ENCODE measurements at regions not wholly inside any gene's neighbourhood (a gene's known extent, or its start where the extent isn't known, plus 50 kb on each side); places are given as distances from the start of the nearest gene placed in this dataset.

DNA sequence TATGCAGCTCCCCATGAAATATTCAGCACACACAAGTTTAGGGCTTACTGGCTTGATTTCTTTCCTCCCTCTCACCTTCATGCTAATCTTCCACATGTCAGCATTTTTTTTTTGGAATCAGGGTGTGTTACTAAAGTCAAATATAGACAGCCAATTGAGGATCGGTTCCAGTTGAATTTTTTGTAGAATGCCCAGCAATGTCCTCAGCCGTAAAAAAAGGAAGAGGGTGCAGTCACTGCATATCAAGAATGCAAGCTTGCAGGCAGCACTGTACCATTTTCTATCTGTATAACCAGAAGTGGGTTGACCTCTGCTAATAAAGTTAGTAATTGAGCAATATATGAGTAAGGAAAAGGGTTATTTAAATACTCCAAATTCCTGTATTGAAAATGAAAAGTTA lies 51.4 kb upstream of the CHMP2B start:
- no peak for DNase-seq (ENCODE audit: low read depth in 2 of 2)

DNA sequence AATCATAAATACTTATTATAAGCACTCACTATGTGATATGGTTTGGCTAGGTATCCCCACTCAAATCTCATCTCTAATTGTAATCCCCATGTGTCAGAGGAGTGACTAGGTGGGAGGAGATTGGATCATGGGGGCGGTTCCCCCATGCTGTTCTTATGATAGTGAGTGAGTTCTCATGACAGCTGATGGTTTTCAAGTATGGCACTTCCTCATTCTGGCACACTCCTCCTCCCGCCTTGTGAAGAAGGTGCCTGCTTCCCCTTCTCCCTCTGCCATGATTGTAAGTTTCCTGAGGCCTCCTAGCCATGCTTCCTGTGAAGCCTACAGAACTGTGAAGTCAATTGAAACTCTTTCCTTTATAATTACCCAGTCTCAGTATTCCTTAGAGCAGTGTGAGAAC lies 53.3 kb upstream of the CHMP2B start:
- DNase-seq (ENCODE audit: low read depth in 2 of 2): no peak

DNA sequence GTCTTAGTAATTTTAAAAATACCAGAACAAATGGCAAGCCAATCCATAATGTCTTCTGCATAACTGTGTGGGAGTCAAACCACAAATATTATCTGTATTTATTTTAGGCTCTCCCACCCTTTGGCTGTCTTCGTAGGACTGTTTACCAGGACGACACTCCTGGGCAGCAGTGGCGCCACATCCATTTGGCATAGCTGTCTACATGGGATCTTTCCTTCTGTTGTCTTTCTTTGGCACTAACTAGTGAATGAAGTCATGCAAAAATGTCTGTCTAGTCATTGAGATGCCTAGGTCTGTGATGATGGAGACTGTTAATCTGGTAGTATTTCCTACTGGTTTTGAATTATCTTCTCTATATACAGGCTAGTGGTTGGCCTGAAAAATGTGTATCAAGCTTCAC lies 54.0 kb upstream of the CHMP2B start:
- no peak for DNase-seq (ENCODE audit: low read depth in 2 of 2)

DNA sequence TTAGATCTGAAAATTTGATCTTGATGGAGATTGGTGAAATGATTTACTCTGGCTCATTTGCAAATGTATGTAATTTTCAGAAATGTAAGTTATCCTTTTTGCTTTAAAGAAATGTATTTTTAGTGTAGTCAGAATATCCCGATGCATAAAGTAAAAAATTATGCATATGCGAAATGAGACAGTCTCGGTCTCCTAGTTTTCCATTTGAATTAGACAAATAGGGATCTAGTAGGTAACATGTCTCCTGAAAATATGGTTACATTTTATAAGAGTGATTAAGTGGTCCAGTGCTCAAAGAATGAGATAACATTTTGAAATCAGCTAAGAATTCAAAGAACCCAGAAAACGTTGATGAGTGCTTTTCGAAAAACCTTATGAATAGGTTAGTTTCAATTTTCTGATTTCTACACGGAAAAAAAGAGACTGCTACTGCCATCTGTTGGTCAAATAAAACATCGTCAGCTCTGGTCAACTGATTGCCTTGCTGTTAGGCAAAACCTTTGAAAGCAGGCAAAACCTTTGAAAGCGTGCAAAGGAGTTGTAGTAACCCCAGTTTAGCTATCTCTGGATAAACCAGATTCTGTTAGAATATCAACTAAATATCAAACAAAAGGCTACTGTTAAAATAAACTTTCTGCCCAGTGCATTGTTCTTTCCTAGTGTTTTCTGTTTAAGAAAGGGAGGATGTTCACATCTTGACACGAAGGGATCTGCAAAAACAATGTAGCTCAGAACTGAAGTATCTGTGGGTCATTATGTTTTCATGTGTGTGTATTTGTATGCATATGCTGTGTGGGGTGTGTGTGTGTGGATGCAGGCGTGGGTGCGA lies 59.3 kb upstream of the CHMP2B start:
- DNase-seq (ENCODE audit: low read depth in 2 of 2): peak in 1 of 2 donors; percentile 19

DNA sequence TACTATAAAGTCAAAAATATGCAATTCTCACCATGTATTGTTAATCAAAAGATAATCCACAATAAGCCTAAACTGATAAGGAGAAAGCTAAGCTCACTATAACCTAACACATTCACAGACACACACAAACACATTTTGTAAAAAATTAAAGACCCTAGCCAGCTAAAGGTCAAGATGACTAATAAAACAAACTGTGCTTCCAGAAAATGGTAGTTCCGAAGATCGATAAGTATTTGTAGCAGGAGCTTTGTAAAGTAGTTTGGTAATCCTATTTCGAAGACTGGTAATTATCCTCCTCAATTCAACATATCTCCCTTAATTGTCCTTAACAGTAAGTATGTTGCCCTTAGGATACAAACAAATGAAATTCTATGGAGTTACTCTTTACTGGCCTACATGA lies 62.9 kb upstream of the CHMP2B start:
- DNase-seq (ENCODE audit: low read depth in 2 of 2): no peak

DNA sequence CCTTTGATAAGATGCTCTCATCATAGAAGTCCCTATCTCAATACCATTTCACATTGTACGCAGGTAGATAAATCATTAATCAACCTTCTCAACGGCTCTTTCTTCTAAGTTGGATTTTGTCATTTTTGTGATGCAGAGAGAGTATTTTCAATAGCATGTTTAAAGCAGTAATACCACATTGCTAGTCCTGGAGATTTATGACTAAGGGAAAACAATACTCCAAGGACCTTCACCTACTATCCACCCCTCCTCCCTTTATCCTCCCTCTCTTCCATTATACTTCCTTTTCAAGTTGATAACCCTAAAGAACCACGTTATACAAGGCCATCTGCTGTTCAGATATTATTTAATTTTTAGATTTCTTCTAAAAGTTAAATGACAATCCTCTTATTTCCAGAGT lies 65.3 kb upstream of the CHMP2B start:
- no peak for DNase-seq (ENCODE audit: low read depth in 2 of 2)

DNA sequence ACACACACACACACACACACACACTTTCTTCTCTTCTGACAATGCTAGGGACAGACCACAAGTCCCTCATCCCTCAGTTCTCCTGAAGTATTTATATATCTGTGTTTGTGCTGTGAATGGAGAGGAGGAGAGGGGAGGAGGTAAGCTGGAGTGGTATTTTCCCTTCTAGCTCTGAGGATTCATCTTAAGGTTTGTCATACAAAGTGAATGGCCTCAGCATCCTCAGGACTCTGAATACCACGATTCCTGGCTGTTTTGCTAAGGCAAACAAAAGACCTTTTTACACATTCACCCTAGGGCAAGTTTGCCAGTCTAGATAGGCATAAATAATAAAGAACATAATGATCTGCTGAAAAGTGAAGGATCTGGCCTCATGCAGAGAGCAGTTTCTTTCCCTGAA lies 65.7 kb upstream of the CHMP2B start:
- no peak for DNase-seq (ENCODE audit: low read depth in 2 of 2)

DNA sequence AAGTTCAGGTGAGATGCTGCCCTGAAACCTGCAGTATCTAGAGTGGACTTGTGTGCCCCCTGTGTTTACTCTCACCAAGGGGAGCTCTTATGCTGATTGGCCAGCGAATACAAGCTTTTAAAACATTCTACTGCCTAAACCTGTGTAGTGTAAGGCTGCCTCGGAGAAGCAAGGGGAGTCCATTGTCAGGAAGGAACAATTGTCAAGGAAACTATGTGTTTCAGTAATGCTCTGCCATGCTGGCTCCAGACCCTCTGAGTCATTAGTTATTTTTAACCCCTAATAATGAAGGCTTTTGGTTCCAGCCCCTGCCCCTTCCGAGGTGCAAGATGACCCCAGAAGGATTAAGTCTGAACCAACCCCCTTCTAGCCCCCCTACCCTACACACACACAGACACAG lies 66.1 kb upstream of the CHMP2B start:
- no peak for DNase-seq (ENCODE audit: low read depth in 2 of 2)

DNA sequence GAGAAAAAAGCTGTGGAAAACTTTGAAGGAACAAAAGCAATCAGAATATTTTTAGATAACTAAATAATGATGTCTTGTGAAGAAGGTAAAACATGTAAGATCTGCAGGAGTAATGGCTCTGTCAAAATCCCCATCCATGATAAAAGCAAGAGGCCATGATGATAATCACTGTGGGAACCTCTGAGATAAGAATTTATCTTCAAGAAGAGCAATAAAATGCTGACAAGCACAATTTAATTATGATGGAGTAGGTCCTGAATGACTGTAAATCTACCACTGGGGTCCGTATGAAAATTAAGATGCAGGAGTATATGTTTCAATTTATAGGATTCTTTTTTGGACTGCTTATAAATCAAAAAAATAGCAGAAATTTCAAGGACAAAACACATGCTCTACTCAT lies 68.3 kb upstream of the CHMP2B start:
- no peak for DNase-seq (ENCODE audit: low read depth in 2 of 2)

DNA sequence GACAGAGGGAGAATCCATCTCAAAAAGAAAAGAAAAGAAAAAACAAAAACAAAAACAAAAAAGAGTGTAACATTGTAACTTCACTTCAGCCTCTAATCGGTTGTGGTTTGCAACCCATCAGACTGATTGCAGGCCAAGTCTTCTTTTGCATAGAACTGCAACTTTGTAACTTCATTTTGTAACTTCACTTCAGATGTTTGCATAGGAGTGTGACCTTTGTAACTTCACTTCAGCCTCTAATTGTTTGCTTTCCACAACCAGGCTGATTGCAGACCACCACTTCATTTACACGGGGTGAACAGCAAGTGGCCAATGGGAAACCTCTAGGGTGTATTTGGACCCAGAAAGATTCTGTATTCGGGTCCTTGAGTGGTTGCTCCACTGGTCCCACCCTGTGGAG lies 79.1 kb upstream of the CHMP2B start:
- DNase-seq (ENCODE audit: low read depth in 2 of 2): no peak

DNA sequence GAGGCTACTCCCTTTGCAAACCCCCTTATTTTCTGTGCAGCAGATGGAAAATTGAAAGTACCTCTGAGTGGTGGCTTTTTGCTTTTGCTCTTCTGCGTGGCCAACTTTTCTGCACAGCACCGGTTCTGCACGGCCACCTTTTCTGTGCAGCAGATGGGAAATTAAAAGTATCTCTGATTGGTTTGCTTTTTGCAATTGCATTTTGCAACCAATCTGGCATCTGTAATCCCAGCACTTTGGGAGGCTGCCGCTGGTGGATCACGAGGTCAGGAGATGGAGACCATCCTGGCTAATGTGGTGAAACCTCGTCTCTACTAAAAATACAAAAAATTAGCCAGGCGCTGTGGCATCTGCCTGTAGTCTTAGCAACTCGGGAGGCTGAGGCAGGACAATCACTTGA lies 79.5 kb upstream of the CHMP2B start:
- no peak for DNase-seq (ENCODE audit: low read depth in 2 of 2)

DNA sequence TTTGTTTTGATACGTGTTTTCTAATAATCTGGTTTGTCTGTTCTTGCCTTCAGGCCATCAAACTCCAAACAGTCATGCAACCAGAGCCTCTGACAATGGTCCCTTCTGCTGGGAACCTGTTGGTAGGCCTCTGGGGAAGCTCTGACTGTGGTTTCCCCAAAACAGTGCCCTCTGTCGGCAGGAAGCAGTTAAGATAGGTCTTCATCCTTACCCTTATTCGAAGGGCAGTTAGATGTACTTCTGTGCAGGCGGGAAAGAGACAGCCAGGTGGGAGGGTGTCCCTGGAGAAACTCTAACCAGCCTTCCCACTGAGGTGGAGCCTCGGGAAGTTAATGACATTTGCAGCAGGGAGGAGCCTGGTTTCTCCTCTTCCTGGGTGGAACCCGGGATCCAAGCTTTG lies 81.6 kb upstream of the CHMP2B start:
- DNase-seq (ENCODE audit: low read depth in 2 of 2): peak in 1 of 2 donors; percentile 0

DNA sequence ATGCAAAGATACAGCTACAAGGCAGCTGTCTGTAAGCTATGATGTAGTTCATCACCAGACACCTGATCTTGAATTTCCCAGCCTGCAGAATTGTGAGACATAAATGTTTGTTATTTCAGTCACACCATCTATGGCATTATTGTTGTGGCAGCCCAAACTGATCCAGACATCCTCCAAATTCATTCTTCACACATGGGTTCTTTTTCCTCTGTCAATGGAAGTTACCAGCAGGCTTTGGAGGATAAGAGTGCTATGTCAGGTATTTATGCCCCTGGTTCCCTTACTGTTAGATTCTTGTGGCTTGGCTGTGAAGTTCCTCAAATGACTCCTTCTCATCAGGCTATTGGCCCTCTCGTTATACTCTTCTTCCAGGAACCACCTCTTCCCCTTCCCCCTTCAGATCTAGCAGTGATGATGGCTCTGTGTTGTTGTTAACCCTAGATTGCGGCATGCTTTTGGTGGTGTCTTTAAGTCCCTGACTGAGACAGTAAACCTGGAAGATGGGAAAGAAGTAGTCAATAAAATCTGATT lies 91.0 kb upstream of the CHMP2B start:
- no peak for DNase-seq (ENCODE audit: low read depth in 2 of 2)

DNA sequence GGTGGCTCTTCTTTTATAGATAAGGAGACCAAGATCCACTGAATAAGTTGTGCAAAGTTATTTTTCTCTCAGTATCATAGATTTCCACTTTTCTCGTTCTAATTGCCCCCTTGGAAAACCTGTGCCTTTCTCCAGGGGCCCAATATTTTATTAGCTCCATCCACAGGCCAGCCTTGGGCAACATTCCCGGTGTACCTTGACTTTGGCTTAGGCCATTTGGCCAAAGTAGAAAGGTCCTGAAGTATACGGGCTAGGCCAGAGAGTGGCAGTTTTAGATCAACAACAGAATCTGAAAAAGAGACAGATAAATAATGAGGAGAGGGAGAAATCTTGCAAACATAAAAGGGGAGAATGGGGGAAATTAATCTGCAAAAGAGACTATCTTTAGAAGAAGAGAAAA lies 91.7 kb upstream of the CHMP2B start:
- no peak for DNase-seq (ENCODE audit: low read depth in 2 of 2)

DNA sequence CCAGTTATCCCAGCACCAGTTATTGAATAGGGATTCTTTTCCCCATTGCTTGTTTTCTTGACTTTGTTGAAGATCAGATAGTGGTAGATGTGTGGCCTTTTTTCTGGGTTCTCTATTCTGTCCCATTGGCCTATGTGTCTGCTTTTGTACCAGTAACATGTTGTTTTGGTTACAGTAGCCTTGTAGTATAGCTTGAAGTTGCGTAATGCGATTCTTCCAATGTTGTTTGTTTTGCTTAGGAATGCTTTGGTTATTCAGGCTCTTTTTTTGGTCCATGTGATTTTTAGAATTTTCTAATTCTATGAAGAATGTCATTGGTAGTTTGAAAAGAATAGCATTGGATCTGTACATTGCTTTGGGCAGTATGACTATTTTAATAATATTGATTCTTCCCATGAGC lies 94.3 kb upstream of the CHMP2B start:
- DNase-seq (ENCODE audit: low read depth in 2 of 2): no peak

DNA sequence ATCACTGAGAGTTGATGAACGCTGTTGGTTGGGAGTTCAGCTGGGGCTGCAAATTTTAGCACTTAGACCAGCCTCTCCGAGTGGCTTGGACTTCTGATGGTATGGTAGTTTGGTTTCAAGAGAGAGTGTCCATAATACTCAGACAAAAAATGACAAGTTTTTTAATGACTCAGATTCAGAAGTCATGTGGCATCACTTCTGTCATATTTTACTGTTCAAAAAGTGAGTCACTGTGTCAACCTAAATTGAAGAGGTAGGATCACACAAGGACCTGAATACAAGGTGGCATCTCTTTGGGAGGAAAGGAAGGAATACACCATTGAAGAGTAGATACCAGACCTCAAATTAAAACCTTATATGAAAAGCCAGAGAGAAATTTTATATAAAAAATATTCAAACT lies 99.1 kb upstream of the CHMP2B start:
- DNase-seq (ENCODE audit: low read depth in 2 of 2): no peak

DNA sequence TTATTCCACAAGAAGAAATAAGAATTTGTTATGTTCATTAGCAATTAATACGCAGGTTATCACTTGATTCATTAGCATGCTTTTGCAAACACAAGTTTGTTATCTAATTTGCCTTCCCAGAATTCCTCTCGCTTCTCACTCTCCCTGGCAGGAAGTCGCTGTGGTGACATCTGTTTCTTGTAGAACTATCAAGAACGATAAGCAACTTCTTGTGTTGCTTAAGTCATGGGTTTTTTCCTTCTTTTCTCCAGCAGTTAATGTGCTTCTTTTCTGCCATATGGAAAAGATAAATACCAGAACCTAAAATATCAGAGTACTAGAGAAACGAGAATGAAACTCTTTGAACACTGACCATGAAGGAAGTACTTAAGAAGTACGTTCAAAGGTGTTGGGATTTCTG lies 99.8 kb upstream of the CHMP2B start:
- DNase-seq (ENCODE audit: low read depth in 2 of 2): no peak

DNA sequence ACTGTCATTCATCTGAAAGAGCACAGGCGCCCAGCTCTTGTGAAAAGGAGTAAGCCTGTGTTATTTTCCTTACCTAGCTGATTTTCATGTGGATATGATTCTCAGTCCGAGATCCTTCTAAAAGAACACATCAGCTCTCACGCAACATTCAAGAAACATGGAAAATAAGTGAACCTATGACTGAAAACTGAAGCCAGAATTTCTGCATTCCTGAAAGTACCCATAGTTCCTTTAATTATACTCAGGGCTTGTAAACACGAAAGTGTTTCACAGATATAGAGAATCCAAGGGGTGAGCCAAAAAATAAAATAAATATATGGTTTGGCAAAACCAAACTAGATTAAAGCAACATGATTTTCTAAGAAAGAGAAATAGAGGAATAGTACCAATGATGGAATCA lies 100.8 kb upstream of the CHMP2B start:
- no peak for DNase-seq (ENCODE audit: low read depth in 2 of 2)

DNA sequence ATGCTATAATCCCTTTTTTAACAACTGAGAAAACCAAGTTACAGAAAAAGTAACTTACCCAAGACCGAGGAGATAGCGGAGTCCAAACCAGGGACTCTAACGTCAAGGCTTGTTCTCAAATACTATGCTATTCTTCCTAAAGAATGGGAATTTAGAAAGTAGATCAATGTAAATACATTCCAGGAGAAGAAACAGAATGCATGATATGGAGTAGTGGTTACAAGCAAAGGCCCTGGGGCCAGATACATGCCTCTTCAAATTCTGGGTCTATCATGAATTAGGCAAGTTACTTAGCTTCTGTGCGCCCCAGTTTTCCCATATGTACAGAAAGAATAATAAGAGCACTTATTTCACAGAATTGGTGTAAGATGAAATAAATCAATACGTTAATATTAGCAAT lies 102.0 kb upstream of the CHMP2B start:
- no peak for DNase-seq (ENCODE audit: low read depth in 2 of 2)

DNA sequence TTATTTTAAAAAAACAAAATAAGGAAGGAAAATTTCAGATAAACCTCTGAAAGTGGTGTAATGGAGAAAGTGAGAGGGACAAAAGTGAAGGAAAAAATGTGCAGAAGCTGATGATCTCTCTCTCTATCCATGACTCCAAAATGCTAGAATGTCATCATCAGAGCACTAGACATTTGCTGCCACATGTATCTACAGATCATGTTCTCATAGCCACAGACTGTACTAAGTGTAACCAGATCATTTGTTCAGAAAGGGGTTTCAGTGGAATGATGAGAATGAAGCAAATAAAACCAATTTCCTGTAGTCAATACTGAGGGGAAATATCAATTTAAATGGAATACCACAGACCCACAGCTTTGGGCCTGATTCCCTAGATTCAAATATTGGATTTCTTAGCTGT lies 104.3 kb upstream of the CHMP2B start:
- DNase-seq (ENCODE audit: low read depth in 2 of 2): no peak

DNA sequence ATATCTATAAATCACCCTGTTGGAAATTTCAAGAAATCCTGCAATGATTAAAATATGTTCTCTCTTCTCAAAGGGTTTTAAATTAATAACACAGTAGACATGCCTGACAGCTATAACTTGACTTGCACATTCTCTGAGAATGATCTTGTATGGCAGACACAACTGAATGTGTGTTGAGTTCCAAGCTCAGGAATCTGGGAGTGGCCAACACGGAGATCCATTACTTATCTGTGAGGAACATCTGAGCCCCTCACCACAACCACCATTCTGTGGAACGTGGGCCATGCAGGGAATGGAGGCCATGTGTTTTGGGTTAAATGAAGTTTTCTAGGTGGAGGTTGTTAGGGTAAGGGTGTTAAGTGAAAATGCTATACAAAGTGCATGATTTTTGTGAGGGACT lies 105.3 kb upstream of the CHMP2B start:
- DNase-seq (ENCODE audit: low read depth in 2 of 2): no peak

DNA sequence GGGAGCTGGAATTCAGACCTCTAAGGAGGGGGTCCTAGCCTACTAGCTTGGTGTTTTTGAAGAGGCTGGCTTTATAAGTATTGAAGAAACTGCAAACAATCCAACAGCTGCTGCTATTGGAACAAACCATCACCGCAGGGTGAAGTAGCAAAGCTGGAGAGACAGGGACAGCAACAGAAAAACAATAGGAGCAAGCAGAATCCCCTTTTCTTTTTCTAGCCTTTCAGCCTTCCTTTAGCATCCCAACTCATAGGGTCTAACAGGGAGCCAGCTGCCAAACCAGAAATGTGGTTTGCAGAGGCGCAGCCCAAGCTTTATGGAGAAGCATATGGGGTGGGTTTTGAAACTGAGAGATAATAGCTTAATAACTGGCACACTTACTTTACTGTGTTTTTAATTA lies 106.2 kb upstream of the CHMP2B start:
- DNase-seq (ENCODE audit: low read depth in 2 of 2): no peak

DNA sequence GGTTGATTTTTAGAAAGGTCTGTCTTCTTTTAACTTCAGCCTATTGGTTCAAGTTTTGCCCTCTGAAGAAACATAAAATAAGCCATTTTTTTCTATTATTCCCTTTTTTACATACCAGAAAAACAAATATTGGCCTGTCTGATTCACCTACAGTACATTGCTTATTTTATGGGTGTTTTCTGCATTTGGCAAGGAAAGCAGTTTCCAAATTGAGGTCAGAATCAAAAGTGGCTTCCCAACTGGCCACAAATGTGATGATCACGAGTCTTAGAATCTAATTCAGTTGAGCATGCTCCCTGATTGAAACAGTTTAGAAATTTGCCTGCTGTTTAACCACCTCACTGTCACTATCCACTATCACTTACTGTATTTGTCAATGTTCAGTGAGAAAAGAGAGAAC lies 106.9 kb upstream of the CHMP2B start:
- DNase-seq (ENCODE audit: low read depth in 2 of 2): no peak

DNA sequence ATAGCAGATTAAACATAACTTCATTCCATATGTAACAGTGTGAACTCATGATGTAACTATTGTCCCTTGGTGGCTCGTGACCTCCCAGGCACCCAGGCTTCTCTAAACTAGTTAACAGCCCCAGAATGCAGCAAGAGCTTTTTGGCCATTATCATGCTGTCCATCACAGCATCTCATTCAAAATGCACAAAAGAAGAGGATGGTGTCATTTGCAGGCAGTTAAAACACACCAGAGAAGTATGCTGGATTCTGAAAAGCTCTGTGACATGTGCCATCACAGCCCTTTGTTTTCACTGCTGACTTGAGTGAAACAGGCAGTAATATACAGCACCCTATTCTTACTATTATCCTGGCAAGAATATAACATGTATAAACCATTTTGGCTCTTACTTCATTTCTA lies 117.6 kb upstream of the CHMP2B start:
- DNase-seq (ENCODE audit: low read depth in 2 of 2): no peak

Data from stimulated activated CD4-positive, alpha-beta T cell treated with anti-CD3 and anti-CD28 coated beads, Interleukin-15, amount 100 ng/mL, for 48 hours (primary cell).